GM04503 (cell line): ENCODE measurements at regions not wholly inside any gene's neighbourhood (a gene's known extent, or its start where the extent isn't known, plus 50 kb on each side); places are given as distances from the start of the nearest gene placed in this dataset.

Experiments
- DNase-seq: peaks from one replicate; pipeline ENCODE4 v3.0.0-alpha.2; 2012; ENCODE audit warnings: low read depth

- DNase-seq, result no peak
Measured at GRCh38 chr12:14280921-14281320, 84.6 kb upstream of the ATF7IP start.

GRCh38 chr12:14281539-14281938 is 83.9 kb upstream of the ATF7IP start:
- no peak for DNase-seq

- no peak for DNase-seq
Measured at GRCh38 chr12:14283489-14284144, 81.9 kb upstream of the ATF7IP start.

DNA sequence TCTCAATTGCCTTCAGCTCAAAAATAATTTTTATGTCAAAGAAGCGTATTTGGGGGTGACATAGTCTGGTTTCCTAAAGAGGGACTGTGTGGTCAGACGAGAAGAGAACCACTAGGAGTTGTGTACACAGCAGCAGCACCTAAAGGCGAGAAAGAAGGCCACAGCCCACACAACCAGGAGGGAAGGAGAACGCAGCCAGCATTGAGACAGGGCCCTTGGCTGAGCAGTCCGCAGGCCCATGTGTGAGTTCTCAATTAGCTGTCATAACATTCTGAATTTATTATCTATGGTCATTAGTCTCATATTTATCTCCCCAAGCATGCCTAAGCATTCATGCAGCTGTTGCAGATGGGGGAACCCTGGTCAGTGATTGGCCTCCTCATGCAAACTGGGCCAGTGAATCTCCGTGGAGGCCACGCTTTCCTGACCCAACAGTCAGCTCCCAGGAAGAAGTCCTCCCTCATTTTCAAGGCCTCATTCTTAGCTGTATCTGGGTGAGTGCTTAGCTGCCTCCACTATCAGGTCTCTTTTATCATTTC is 81.2 kb upstream of the ATF7IP start:
- DNase-seq, result no peak

DNA sequence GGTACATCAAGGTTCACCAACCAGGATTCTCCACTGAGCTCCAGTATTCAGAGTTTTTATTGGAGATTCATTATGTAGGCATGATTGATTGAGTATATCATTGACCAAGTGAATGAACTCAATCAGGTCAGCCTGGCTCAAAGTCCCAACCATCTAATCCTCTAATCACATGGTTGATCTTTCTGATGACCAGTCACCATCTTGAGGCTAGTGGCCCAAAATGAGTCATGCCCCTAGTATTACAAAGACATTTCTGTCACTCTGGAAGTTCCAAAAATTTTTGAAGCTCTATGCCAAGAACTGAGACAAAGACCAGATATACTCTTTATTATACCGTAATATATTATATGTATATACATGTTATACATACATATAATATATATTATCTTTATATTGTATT is 75.9 kb upstream of the ATF7IP start:
- DNase-seq, result no peak

DNA sequence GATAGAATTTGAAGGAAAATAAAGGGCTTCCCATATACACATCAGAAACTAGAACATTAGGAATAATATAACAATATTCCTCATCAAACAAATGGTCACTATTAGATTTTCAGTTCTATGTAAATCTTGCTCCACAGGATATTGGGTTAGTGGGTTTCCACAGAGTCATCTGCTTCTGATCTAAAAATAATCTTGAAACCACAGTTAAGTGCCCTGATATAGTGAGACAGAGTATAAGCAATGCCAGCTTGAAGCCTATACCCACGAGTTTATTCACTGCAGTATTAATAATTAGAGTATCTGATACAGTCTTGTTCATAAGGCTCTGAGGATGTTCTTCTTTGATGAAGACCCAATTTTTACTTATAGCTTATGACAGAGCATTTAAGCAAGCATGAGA is 74.5 kb upstream of the ATF7IP start:
- DNase-seq, result no peak

DNA sequence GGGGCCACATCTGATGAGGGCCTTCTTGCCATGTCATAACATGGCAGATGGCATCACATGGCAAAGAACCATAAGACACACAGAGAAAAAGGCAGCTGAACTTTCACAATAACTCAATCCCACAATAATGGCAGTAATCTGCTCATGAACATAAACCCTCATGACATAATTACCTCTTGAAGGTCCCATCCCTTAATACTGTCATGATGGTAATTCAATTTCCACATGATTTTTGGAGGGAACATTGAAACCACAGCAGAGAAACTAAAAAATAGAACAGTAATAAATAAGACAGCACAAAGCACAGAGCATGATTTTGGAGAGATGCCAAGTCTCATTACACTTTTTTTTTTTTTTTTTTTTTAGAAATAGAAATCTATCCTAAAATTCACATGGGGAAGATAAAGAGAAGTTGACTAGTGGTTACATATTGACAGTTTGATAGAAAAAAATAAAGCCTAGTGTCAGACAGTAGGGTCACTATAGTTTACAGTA is 61.8 kb upstream of the ATF7IP start:
- DNase-seq, result no peak

GRCh38 chr12:14307004-14307403 is 58.5 kb upstream of the ATF7IP start:
- DNase-seq, result no peak

GRCh38 chr12:14308516-14308915 is 57.0 kb upstream of the ATF7IP start:
- no peak for DNase-seq

GRCh38 chr12:14310866-14311265 is 54.6 kb upstream of the ATF7IP start:
- DNase-seq, result no peak

DNA sequence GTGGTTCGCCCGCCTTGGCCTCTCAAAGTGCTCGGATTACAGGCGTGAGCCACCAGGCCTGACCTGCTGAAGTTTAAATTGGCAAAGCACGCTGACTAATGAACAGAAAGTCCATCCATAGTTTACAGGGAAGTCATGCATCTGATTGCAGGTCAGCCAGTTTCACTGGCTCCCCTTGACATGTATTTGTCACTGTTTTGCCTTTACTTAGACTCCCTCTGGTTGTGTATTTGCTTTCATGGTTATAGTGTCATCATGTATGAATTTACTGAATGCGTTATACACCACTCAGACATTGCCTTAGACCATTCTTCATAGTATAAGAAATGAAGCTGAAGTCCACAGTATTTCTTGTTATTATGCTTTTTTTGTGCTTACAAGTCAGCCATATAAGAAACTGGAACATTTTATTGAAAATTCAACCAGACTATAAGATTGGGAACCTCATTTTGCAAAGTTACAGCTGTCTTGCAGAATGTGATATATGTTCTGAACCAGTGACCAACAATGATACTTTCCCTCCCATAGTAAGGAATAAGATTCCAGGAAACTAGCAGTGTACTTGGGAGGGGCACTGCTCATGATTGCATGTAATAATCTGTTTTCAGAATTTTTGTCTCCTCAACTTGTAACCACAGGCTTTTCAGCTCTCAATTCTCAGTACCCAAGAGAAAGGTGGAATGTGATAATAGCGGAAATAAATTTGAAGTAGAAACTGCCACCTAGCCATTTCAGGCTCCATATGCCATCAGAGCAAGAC is 51.9 kb upstream of the ATF7IP start:
- no peak for DNase-seq

GRCh38 chr12:14314801-14315200 is 50.7 kb upstream of the ATF7IP start:
- no peak for DNase-seq

GRCh38 chr12:14315501-14315900 is 50.0 kb upstream of the ATF7IP start:
- no peak for DNase-seq
